ENCODE measurements at regions not wholly inside any gene's neighbourhood (a gene's known extent, or its start where the extent isn't known, plus 50 kb on each side); places are given as distances from the start of the nearest gene placed in this dataset.

GRCh38 chr1:88029899-88030298, 654.2 kb upstream of the PKN2 start:
- TF ChIP-seq, protein P1, sequence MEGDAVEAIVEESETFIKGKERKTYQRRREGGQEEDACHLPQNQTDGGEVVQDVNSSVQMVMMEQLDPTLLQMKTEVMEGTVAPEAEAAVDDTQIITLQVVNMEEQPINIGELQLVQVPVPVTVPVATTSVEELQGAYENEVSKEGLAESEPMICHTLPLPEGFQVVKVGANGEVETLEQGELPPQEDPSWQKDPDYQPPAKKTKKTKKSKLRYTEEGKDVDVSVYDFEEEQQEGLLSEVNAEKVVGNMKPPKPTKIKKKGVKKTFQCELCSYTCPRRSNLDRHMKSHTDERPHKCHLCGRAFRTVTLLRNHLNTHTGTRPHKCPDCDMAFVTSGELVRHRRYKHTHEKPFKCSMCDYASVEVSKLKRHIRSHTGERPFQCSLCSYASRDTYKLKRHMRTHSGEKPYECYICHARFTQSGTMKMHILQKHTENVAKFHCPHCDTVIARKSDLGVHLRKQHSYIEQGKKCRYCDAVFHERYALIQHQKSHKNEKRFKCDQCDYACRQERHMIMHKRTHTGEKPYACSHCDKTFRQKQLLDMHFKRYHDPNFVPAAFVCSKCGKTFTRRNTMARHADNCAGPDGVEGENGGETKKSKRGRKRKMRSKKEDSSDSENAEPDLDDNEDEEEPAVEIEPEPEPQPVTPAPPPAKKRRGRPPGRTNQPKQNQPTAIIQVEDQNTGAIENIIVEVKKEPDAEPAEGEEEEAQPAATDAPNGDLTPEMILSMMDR (IDR thresholded peaks at IDR 0.05) = no peak
- TF ChIP-seq POLR2A (IDR thresholded peaks at IDR 0.05) = no peak

All from lower leg skin (tissue), 3 donors.